ENCODE measurements at regions not wholly inside any gene's neighbourhood (a gene's known extent, or its start where the extent isn't known, plus 50 kb on each side); places are given as distances from the start of the nearest gene placed in this dataset.

GRCh38 chr5:83831834-83832233 is 111.2 kb upstream of the HAPLN1 start:
- H3K4me1 Mint-ChIP-seq = no peaks in the 10 kb centered on the region
- no peak for DNase-seq (ENCODE audit: low read depth, low spot score)
- no peak for TF ChIP-seq CTCF (conservative IDR thresholded peaks at IDR 0.05)
- no peaks in the 10 kb centered on the region for H3K27me3 Mint-ChIP-seq (ENCODE audit: low read depth)
- no peak overlapping the region for H3K4me3 Mint-ChIP-seq
- H3K9me3 Mint-ChIP-seq = peaks cover 4% of the 10 kb centered on the region
- H3K27ac Mint-ChIP-seq (ENCODE audit: unreplicated experiment) = no peak overlapping the region
- no peaks in the 10 kb centered on the region for H3K36me3 Mint-ChIP-seq (ENCODE audit: low read depth)

GRCh38 chr5:83827111-83827557 is 106.5 kb upstream of the HAPLN1 start:
- Mint-ChIP-seq H3K9me3 (peaks cover 9% of the 10 kb centered on the region), H3K4me3 (no peak overlapping the region), H3K36me3 (ENCODE audit: low read depth) (no peaks in the 10 kb centered on the region), H3K27me3 (ENCODE audit: low read depth) (no peaks in the 10 kb centered on the region), H3K4me1 (no peaks in the 10 kb centered on the region), H3K27ac (ENCODE audit: unreplicated experiment) (no peak overlapping the region)
- no peak for TF ChIP-seq CTCF (conservative IDR thresholded peaks at IDR 0.05)
- no peak for DNase-seq (ENCODE audit: low read depth, low spot score)

- peaks cover 6% of the 10 kb centered on the region for H3K36me3 Mint-ChIP-seq (ENCODE audit: low read depth)
- DNase-seq (ENCODE audit: low read depth, low spot score) = no peak
- H3K27me3 Mint-ChIP-seq (ENCODE audit: low read depth) = no peaks in the 10 kb centered on the region
- no peak for TF ChIP-seq CTCF (conservative IDR thresholded peaks at IDR 0.05)
- peaks cover 32% of the 10 kb centered on the region for H3K4me1 Mint-ChIP-seq
- peaks cover 30% of the 10 kb centered on the region for H3K9me3 Mint-ChIP-seq
- no peak overlapping the region for H3K27ac Mint-ChIP-seq (ENCODE audit: unreplicated experiment)
- H3K4me3 Mint-ChIP-seq = no peak overlapping the region
Measured at GRCh38 chr5:83817591-83817990, 96.9 kb upstream of the HAPLN1 start.

- no peak for DNase-seq (ENCODE audit: low read depth, low spot score)
- H3K27ac Mint-ChIP-seq (ENCODE audit: unreplicated experiment) = no peak overlapping the region
- peaks cover 32% of the 10 kb centered on the region for H3K4me1 Mint-ChIP-seq
- H3K4me3 Mint-ChIP-seq = no peak overlapping the region
- peaks cover 26% of the 10 kb centered on the region for H3K9me3 Mint-ChIP-seq
- no peak for TF ChIP-seq CTCF (conservative IDR thresholded peaks at IDR 0.05)
- peaks cover 8% of the 10 kb centered on the region for H3K36me3 Mint-ChIP-seq (ENCODE audit: low read depth)
- H3K27me3 Mint-ChIP-seq (ENCODE audit: low read depth) = no peaks in the 10 kb centered on the region
Measured at GRCh38 chr5:83815661-83816060, 95.0 kb upstream of the HAPLN1 start.

GRCh38 chr5:83810511-83810910 is 89.9 kb upstream of the HAPLN1 start:
- peaks cover 8% of the 10 kb centered on the region for H3K4me1 Mint-ChIP-seq
- H3K27me3 Mint-ChIP-seq (ENCODE audit: low read depth) = no peaks in the 10 kb centered on the region

More at GRCh38 chr5:83810511-83810910, 89.9 kb upstream of the HAPLN1 start:
- peaks cover 8% of the 10 kb centered on the region for H3K9me3 Mint-ChIP-seq
- no peak overlapping the region for H3K27ac Mint-ChIP-seq (ENCODE audit: unreplicated experiment)
- peaks cover 3% of the 10 kb centered on the region for H3K36me3 Mint-ChIP-seq (ENCODE audit: low read depth)
- TF ChIP-seq CTCF (conservative IDR thresholded peaks at IDR 0.05) = no peak
- H3K4me3 Mint-ChIP-seq = no peak overlapping the region
- no peak for DNase-seq (ENCODE audit: low read depth, low spot score)
